ENCODE measurements at regions not wholly inside any gene's neighbourhood (a gene's known extent, or its start where the extent isn't known, plus 50 kb on each side); places are given as distances from the start of the nearest gene placed in this dataset.

- Histone ChIP-seq H3K79me2 (ENCODE audit: control insufficient read depth, insufficient read depth, low read length) (no peaks in the 10 kb centered on the region), H3K9me1 (replicated peaks; ENCODE audit: control insufficient read depth, extremely low read depth, insufficient read depth, low read length) (no peaks in the 10 kb centered on the region), H3K9me3 (replicated peaks; ENCODE audit: control insufficient read depth, insufficient read depth, low read length) (no peaks in the 10 kb centered on the region), H3K4me2 (ENCODE audit: insufficient read depth, low read length) (no peak overlapping the region), H3K4me1 (ENCODE audit: control insufficient read depth, extremely low read depth, insufficient read depth, low read length) (no peaks in the 10 kb centered on the region), H3K36me3 (ENCODE audit: control insufficient read depth in 2 of 2, extremely low read depth in 1 of 2, insufficient read depth in 2 of 2, low read length in 2 of 2) (no peaks in the 10 kb centered on the region), H3K27ac (ENCODE audit: insufficient read depth, low read depth, low read length) (no peak overlapping the region), H3K4me3 (replicated peaks in 1 of 3; ENCODE audit: insufficient read depth in 1 of 3, low read depth in 1 of 3, low read length in 3 of 3) (no peak overlapping the region), H2AFZ (ENCODE audit: low read depth, low read length) (no peak overlapping the region), H3K9ac (replicated peaks; ENCODE audit: extremely low read depth, insufficient read depth, low read length) (no peak overlapping the region), H4K20me1 (replicated peaks; ENCODE audit: control insufficient read depth, extremely low read depth, insufficient read depth, low read length) (no peaks in the 10 kb centered on the region), H3K27me3 (ENCODE audit: control insufficient read depth in 2 of 2, insufficient read depth in 2 of 2, low read length in 2 of 2) (no peaks in the 10 kb centered on the region)
- dilution Hi-C loops (cut with MboI; ENCODE audit: extremely low pct_ligation_motif_present, low sequenced_read_pairs) (no loop called here), intact Hi-C loops (cut with micrococcal nuclease) (no loop called here)
- ChIA-PET CTCF (no interaction called here), POLR2A (no interaction called here)
- FAIRE-seq (no peak), DNase-seq (ENCODE audit: low read depth, low spot score) (no peak)
- TF ChIP-seq POLR2A (IDR thresholded peaks at IDR 0.05; ENCODE audit: low read depth, low read length): no peak
- no peak for TF ChIP-seq MAX (IDR thresholded peaks at IDR 0.05; ENCODE audit: insufficient read depth, insufficient read length)
- TF ChIP-seq MYC (IDR thresholded peaks at IDR 0.05; ENCODE audit: low read depth, low read length): no peak
- no peak for TF ChIP-seq JUN (IDR thresholded peaks at IDR 0.05; ENCODE audit: borderline replicate concordance, insufficient read depth, insufficient read length, low read depth)
- no peak for TF ChIP-seq GATA2 (IDR thresholded peaks at IDR 0.05; ENCODE audit: insufficient read depth, insufficient read length, low read depth, low read length)
- TF ChIP-seq CTCF (IDR thresholded peaks at IDR 0.05; ENCODE audit: extremely low read depth in 1 of 2, insufficient read depth in 1 of 2, low read depth in 1 of 2, low read length in 2 of 2): no peak
- TF ChIP-seq POLR2AphosphoS5 (IDR thresholded peaks at IDR 0.05; ENCODE audit: insufficient read depth, low read depth, low read length): no peak
- no peak for TF ChIP-seq EZH2 (IDR thresholded peaks at IDR 0.05; ENCODE audit: borderline replicate concordance, low read depth, low read length, severe bottlenecking)
- TF ChIP-seq FOS (IDR thresholded peaks at IDR 0.05; ENCODE audit: borderline replicate concordance, insufficient read depth, low read length): no peak
- BruUV-seq (replicated peaks): no TSS peak
Measured at GRCh38 chr5:116939641-116940040, 365.0 kb upstream of the SEMA6A start.
